G401.6 (cell line): ENCODE measurements at regions not wholly inside any gene's neighbourhood (a gene's known extent, or its start where the extent isn't known, plus 50 kb on each side); places are given as distances from the start of the nearest gene placed in this dataset.

Experiments used
- FAIRE-seq: peaks from 2 replicates; lab custom pipeline; 2012; peaks lifted over from hg19 to GRCh38; lab: Jason Lieb, UNC

- no peak for FAIRE-seq
These were observed 125.3 kb upstream of the PABPC4L start for GRCh38 chr4:134326866-134327265.

- no peak for FAIRE-seq
These were observed 122.6 kb upstream of the PABPC4L start for GRCh38 chr4:134324179-134324578.

GRCh38 chr4:134320048-134320447 is 118.5 kb upstream of the PABPC4L start:
- FAIRE-seq = no peak

GRCh38 chr4:134313591-134313990 is 112.0 kb upstream of the PABPC4L start:
- FAIRE-seq = no peak

- no peak for FAIRE-seq
These were observed 108.1 kb upstream of the PABPC4L start for GRCh38 chr4:134309715-134310114.

GRCh38 chr4:134308910-134309309 is 107.3 kb upstream of the PABPC4L start:
- FAIRE-seq = no peak

- FAIRE-seq = no peak
These were observed 96.7 kb upstream of the PABPC4L start for GRCh38 chr4:134298313-134298712.

GRCh38 chr4:134297765-134298164 is 96.2 kb upstream of the PABPC4L start:
- no peak for FAIRE-seq

- no peak for FAIRE-seq
These were observed 81.1 kb upstream of the PABPC4L start for GRCh38 chr4:134282680-134283079.

GRCh38 chr4:134278675-134279074 is 77.1 kb upstream of the PABPC4L start:
- no peak for FAIRE-seq

GRCh38 chr4:134276476-134276875 is 74.9 kb upstream of the PABPC4L start:
- no peak for FAIRE-seq

GRCh38 chr4:134260126-134260525 is 58.5 kb upstream of the PABPC4L start:
- no peak for FAIRE-seq
